ENCODE measurements at regions not wholly inside any gene's neighbourhood (a gene's known extent, or its start where the extent isn't known, plus 50 kb on each side); places are given as distances from the start of the nearest gene placed in this dataset.

- TF ChIP-seq, protein P1, sequence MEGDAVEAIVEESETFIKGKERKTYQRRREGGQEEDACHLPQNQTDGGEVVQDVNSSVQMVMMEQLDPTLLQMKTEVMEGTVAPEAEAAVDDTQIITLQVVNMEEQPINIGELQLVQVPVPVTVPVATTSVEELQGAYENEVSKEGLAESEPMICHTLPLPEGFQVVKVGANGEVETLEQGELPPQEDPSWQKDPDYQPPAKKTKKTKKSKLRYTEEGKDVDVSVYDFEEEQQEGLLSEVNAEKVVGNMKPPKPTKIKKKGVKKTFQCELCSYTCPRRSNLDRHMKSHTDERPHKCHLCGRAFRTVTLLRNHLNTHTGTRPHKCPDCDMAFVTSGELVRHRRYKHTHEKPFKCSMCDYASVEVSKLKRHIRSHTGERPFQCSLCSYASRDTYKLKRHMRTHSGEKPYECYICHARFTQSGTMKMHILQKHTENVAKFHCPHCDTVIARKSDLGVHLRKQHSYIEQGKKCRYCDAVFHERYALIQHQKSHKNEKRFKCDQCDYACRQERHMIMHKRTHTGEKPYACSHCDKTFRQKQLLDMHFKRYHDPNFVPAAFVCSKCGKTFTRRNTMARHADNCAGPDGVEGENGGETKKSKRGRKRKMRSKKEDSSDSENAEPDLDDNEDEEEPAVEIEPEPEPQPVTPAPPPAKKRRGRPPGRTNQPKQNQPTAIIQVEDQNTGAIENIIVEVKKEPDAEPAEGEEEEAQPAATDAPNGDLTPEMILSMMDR (IDR thresholded peaks at IDR 0.05): no peak
- TF ChIP-seq POLR2AphosphoS5 (IDR thresholded peaks at IDR 0.05): no peak
- TF ChIP-seq POLR2A (IDR thresholded peaks at IDR 0.05): no peak
Observed at GRCh38 chr15:62617741-62618140, 424.8 kb upstream of the TPM1 start.
